ENCODE measurements at regions not wholly inside any gene's neighbourhood (a gene's known extent, or its start where the extent isn't known, plus 50 kb on each side); places are given as distances from the start of the nearest gene placed in this dataset.
"Not testable (repeated sequence)": the region's sequence is repeated elsewhere in the genome, so short reads cannot be mapped to it uniquely, and the experiment has no call there.

DNA sequence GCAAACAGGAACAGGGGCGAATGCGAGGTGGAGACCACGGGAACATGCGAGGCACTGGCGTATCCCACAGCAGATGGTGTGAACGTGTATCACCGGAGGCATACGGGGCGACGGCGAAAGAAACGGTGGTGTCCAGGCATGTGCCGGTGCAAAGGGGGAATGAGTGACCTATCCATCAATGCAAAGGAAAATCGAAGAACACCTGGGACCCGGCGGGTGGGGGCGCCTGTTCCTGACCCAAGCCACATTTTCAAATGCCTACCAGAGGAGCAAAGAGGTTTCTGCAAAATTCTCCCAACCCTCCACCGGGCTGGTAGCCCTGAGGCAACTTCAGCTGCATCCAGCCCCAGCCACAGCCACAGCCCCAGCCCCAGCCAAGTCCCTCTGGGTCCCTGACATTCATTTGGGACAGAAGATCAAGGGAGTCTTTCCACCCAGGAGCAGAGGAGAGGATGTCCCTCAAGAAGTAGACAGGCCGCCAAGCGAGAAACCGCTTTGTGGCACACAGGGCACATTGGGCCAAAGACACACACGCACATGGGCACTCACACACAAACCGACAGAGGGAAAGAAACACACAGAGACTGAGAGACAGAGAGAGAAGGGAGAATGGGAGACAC is 164.0 kb upstream of the ZNF337 start:
- TF ChIP-seq, protein P1, sequence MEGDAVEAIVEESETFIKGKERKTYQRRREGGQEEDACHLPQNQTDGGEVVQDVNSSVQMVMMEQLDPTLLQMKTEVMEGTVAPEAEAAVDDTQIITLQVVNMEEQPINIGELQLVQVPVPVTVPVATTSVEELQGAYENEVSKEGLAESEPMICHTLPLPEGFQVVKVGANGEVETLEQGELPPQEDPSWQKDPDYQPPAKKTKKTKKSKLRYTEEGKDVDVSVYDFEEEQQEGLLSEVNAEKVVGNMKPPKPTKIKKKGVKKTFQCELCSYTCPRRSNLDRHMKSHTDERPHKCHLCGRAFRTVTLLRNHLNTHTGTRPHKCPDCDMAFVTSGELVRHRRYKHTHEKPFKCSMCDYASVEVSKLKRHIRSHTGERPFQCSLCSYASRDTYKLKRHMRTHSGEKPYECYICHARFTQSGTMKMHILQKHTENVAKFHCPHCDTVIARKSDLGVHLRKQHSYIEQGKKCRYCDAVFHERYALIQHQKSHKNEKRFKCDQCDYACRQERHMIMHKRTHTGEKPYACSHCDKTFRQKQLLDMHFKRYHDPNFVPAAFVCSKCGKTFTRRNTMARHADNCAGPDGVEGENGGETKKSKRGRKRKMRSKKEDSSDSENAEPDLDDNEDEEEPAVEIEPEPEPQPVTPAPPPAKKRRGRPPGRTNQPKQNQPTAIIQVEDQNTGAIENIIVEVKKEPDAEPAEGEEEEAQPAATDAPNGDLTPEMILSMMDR (IDR thresholded peaks at IDR 0.05): no peak
- ATAC-seq (ENCODE audit: low FRiP score) (no peak), DNase-seq (ENCODE audit: low spot score) (no peak)

DNA sequence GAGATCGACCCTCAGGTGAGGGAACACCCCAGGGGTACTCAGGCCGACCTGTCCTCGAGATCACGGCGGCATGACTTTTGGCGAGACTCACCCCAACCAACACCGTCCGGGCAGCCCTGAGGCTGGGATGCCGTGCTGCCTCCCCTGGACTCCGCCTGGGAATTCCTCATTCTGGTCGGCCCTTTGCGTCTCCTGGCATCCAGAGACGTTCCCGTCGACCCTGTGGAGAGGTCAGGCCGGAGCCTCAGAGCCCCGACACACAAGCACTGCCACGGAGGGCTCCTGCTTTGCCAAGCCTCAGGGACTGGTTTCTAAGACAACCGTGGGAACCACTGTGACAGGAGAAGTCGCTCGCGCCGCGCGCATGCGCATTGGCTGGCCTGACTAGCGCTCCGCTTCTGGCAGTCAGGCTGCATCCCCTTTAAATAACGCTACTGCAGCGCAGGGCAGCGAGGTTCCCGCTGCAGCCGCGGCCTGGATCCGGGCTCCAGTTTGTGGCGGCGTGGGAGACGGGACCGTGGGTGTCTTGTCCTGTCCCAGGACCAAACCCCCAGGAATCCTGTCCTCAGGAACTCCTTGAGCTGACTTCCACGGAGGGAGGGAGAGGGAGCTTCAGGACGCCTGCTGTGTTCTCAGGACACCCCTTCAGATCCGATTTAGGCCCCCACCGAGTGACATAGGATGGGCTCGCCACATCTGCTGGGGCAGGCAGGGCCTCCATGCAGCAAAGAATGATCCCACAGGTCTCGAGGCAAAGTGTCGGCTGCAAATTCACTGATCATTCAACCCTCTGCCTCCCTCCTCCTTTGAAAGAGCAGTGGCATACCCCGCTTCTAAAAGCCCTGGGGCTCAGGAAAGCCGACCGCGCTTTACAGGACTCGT is 163.2 kb upstream of the ZNF337 start:
- ATAC-seq (ENCODE audit: low FRiP score): no peak
- no peak for DNase-seq (ENCODE audit: low spot score)

DNA sequence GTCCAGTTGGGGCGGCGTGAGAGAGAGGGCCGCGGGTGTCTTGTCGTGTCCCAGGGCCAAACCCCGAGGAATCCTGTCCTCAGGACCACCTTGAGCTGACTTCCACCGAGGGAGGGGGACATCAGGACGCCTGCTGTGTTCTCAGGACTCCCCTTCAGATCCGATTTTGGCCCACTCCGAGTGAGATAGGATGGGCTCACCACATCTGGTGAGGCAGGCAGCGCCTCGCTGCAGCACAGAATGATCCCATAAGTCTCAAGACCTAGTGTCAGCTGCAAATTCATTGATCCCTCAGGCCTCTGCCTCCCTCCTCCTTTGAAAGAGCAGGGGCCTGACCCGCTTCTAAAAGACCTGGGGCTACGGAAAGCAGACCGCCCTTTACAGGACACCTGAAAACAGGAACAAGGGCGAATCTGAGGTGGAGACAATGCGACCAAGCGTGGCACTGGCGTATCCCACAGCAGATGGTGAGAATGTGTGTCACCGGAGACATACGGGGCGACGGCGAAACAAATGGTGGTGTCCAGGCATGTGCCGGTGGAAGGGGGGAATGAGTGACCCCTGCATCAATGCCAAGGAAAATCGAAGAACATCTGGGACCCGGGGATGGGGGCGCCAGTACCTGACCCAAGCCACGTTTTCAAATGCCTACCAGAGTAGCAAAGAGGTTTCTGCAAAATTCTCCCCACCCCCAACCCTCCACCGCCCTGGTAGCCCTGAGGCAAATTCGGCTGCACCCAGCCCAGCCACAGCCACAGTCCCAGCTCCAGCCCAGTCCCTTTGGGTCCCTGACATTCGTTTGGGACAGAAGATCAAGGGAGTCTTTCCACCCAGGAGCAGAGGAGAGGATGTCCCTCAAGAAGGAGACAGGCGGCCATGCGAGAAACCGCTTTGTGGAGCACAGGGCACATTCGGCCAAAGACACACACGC is 162.1 kb upstream of the ZNF337 start:
- DNase-seq (ENCODE audit: low spot score) (no peak), ATAC-seq (ENCODE audit: low FRiP score) (no peak)
- TF ChIP-seq, protein P1 (IDR thresholded peaks at IDR 0.05): no peak

More for the DNA sequence above, 163.2 kb upstream of the ZNF337 start:
- TF ChIP-seq, protein P1 (IDR thresholded peaks at IDR 0.05): no peak

DNA sequence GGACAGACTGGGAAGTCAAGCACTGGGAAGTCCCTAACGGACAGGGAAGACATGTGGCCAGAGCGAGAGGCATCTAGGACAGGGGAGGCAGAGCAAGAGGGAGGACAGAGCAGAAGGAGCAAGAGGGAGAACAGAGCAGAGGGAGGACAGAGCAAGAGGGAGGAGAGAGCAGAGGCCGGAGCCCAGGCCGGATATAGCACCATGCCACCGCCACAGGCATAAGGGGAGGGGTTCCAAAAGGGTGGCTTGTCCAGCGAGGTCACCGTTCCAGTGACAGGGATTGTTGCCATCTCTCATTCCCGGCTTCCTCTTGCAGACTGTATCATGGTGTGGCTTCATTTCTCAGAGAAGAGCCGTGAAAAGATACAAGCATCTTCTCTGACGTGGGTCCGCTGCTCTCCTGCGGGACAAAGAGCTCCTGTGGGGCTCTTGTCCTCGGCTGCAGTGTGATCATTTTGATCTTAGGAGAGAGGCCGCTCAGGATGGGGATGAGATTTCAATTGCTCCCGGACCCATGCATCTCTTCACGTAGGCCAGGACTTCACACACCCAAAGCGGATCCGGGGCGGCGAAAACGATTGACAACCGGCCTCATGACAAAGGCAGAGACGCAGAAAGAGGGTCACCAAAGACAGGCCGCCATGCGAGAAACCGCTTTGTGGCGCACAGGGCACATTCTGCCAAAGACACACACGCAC is 160.6 kb upstream of the ZNF337 start:
- DNase-seq (ENCODE audit: low spot score); ATAC-seq (ENCODE audit: low FRiP score): not testable (repeated sequence)

DNA sequence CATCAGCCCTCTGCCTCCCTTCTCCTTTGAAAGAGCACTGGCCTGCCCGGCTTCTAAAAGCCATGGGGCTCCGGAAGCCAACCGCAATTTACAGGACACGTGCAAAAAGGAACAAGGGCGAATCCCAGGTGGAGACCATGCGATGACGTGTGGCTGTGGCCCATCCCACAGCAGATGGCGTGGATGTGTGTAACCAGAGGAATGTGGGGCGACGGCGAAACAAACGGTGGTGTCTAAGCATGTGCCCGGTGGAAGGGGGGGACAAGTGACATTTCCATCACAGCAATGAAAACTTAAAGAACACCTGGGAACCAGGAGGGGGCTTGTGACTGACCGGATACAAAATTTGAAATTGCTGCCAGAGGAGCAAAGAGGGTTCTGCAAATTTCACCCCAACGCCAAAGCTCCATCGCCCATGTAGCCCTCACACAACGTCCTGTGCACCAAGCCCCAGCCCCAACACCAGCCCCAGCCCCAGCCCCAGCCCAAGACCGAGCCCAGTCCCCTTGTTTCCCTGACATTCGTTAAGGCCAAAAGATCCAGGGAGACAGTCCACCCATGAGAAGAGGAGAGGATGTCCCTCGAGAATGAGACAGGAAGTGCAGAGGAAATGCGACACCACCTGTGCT is 159.7 kb upstream of the ZNF337 start:
- ATAC-seq (ENCODE audit: low FRiP score) (no peak), DNase-seq (ENCODE audit: low spot score) (no peak)
- TF ChIP-seq, protein P1 (IDR thresholded peaks at IDR 0.05): no peak

DNA sequence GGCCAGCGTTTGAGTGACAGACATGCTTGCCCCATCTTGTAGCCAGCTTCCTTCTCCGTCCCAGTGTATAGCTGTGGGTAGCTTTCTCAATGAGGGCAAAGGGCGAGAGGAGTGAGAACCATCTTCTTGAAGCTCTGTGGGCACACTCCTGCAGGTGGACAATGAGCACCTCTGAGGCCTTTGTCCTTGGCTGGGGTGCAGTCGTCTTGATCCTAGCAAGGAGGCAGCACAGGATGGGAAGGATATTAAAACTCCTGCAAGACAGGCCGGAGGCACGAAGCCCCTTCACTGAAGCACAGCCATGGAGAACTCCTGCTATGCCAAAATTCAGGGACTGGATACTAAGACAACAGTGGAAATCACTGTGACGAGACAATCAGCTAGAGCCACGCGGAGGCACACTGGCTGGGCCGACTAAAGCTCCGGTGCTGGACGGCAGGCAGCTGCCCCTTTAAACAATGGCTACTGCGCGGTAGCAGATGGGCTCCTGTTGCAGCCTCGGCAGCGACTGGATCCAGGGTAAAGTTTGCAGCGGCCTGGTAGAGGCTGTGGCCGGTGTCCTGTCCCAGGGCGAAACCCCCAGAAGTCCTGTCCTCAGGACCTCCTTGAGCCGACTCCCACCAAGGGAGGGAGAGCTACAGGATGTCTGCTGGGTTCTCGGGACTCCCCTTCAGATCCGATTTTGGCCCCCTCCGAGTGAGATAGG is 159.0 kb upstream of the ZNF337 start:
- not testable (repeated sequence) for DNase-seq (ENCODE audit: low spot score); ATAC-seq (ENCODE audit: low FRiP score)

DNA sequence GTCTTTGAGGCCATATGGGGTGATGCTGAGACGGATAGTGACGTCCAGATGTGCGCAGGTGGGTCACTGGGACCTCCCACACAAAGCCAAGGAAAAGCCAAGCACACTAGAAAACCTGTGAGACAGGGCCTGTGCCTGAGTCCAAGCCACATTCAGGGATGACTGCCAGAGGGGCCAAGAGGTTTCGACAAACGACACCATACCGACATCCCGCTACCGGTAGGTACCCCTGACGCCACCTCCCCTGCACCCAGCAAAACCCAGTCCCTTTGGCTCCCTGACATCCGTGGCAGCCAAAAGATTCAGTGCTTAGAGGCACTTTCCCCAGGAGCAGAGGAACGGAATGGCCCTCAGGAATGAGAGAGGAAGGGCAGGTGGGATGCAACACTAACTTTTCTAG is 158.0 kb upstream of the ZNF337 start:
- not testable (repeated sequence) for DNase-seq (ENCODE audit: low spot score); ATAC-seq (ENCODE audit: low FRiP score)

DNA sequence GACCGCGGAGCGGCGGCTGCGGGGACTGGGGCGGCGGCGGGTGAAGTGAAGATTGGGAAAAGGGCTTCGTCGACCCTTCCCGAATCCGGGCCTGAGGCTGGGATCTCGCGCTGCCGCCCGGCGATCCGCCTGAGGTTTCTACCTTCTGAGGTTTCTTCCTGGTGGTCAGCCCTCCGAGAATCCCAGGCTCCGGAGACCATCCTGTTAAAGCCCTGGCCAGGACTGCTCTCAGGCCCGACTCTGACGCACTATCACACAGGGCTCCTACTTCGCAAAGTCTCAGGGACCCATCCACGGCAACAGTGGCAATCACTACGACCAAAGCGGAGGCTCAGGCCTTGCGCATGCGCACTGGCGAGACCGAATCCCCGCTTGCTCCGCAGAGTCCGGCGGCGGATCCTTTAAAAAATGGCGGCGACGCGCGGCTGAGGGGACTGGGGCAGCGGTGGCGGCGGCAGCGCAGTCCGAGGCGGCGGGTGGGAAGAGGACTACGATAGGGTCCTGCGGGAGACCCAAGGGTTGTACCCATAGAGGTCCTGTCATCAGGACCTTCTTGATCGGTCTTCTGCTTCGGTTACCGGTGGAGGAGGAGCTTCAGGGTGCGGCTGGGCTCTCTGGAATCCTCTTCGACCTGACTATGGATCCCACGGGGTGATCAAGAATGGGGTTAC is 157.2 kb upstream of the ZNF337 start:
- peak; percentile 94 for ATAC-seq (ENCODE audit: low FRiP score)

DNA sequence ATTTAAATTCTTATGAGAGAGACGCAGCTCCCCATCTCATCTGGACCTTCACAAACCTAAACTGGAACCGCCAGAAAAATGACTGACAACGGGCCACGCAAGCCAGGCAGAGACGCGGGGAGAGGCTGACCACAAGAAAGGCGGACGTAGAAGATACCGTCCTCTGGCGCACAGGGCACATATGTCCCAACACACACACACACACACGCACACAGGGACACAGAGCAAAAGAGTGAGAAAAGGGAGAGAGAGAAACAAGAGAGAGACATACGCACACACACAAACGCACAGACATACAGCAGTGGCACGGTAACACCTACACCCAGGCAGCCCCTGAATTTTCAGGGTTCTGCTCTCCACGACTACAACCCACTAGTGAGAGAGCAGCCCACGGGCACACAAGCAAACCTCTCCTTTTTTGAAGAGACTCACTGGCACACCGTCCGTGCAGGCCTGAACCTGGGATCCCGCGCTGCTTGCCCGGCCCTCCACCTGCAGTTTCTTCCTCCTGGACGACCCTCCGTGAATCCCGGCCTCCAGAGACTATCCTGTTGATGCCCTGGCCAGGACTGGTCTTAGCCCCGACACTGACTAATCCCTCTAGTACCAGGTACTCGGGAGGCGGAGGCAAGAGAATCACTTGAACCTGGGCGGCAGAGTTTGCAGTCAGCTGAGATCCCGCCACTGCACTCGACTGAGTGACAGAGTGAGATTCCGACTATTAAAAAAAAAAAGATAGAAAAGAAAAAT is 156.5 kb upstream of the ZNF337 start:
- DNase-seq (ENCODE audit: low spot score); ATAC-seq (ENCODE audit: low FRiP score): not testable (repeated sequence)

More for the DNA sequence above, 157.2 kb upstream of the ZNF337 start:
- DNase-seq (ENCODE audit: low spot score): peak; percentile 56

DNA sequence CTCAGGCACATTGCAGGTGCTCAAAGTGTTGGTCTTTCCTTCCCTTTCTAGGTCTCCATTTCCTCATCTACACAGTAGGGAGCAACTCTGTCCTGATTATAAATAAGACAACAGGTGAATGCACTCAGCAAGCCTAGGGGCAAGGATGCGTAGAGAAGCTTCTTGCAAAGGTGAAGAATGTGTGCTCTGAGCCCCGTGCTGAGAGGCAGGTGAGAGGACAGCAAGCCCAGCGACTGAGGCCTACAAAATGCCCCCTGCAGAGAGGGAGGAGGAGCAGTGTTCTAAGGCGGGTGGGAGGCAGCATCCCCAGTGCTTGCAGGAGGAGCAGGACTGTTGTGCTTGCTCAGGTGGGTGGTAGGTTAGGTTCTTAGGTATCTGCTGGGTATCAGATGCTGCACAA is 153.5 kb upstream of the ZNF337 start:
- not testable (repeated sequence) for ATAC-seq (ENCODE audit: low FRiP score); DNase-seq (ENCODE audit: low spot score)

Measured in omental fat pad (tissue), 3 donors.